Osteocyte (in vitro differentiated cells): ENCODE measurements at regions not wholly inside any gene's neighbourhood (a gene's known extent, or its start where the extent isn't known, plus 50 kb on each side); places are given as distances from the start of the nearest gene placed in this dataset.
A peak's percentile ranks its signal among the peaks of the same experiment; 100 is the strongest.

Source experiments
- DNase-seq: peaks from one replicate; pipeline ENCODE4 v3.0.0; 2021; ENCODE audit warnings: mixed read lengths; ENCODE audit not compliant: unreplicated experiment; ENCODE audit errors: extremely low spot score
- H3K27ac Mint-ChIP-seq: one replicate; pipeline ENCODE4 v1.8.0; 2021; ENCODE audit warnings: mild to moderate bottlenecking, mixed read lengths; ENCODE audit not compliant: unreplicated experiment
- H3K27me3 Mint-ChIP-seq: one replicate; pipeline ENCODE4 v1.8.0; 2021; ENCODE audit warnings: mixed read lengths; ENCODE audit not compliant: unreplicated experiment
- H3K36me3 Mint-ChIP-seq: one replicate; pipeline ENCODE4 v1.8.0; 2021; ENCODE audit warnings: mixed read lengths; ENCODE audit not compliant: unreplicated experiment
- H3K4me1 Mint-ChIP-seq: one replicate; pipeline ENCODE4 v1.8.0; 2021; ENCODE audit warnings: mixed read lengths; ENCODE audit not compliant: unreplicated experiment
- H3K4me3 Mint-ChIP-seq: one replicate; pipeline ENCODE4 v1.8.0; 2021; ENCODE audit warnings: mild to moderate bottlenecking, moderate library complexity, mixed read lengths; ENCODE audit not compliant: unreplicated experiment
- H3K9me3 Mint-ChIP-seq: one replicate; pipeline ENCODE4 v1.8.0; 2021; ENCODE audit warnings: mixed read lengths; ENCODE audit not compliant: unreplicated experiment
- CTCF ChIP-seq: fragments of 200-600 bp; sonication (generic); IDR thresholded peaks from 2 replicates; pipeline ENCODE4 v1.5.0; 2021; ENCODE audit warnings: antibody characterized with exemption, mild to moderate bottlenecking, moderate library complexity

- peaks cover 6% of the 10 kb centered on the region for H3K9me3 Mint-ChIP-seq
- no peak for TF ChIP-seq CTCF
- peak overlapping the region; percentile 74 for H3K27ac Mint-ChIP-seq
- DNase-seq = no peak
- H3K4me3 Mint-ChIP-seq = no peak overlapping the region
- H3K4me1 Mint-ChIP-seq = peaks cover 49% of the 10 kb centered on the region
- H3K27me3 Mint-ChIP-seq = no peaks in the 10 kb centered on the region
- peaks cover 2% of the 10 kb centered on the region for H3K36me3 Mint-ChIP-seq
Observed at GRCh38 chr7:113812591-113813255, 106.1 kb downstream of the PPP1R3A start.

GRCh38 chr7:113810080-113810744, 108.6 kb downstream of the PPP1R3A start:
- TF ChIP-seq CTCF = no peak
- no peak for DNase-seq
- H3K4me1 Mint-ChIP-seq = peaks cover 67% of the 10 kb centered on the region
- no peak overlapping the region for H3K4me3 Mint-ChIP-seq
- H3K27me3 Mint-ChIP-seq = no peaks in the 10 kb centered on the region
- peaks cover under 1% of the 10 kb centered on the region for H3K9me3 Mint-ChIP-seq
- peak overlapping the region; percentile 73 for H3K27ac Mint-ChIP-seq
- no peaks in the 10 kb centered on the region for H3K36me3 Mint-ChIP-seq

GRCh38 chr7:113809581-113809980, 109.2 kb downstream of the PPP1R3A start:
- Mint-ChIP-seq H3K4me1 (peaks cover 73% of the 10 kb centered on the region), H3K36me3 (no peaks in the 10 kb centered on the region), H3K27ac (peak overlapping the region; percentile 73), H3K27me3 (no peaks in the 10 kb centered on the region), H3K4me3 (no peak overlapping the region), H3K9me3 (no peaks in the 10 kb centered on the region)
- TF ChIP-seq CTCF = no peak
- no peak for DNase-seq

GRCh38 chr7:113806633-113807327, 112.0 kb downstream of the PPP1R3A start:
- H3K36me3 Mint-ChIP-seq = peaks cover 2% of the 10 kb centered on the region
- peaks cover 60% of the 10 kb centered on the region for H3K4me1 Mint-ChIP-seq
- H3K4me3 Mint-ChIP-seq = no peak overlapping the region
- no peaks in the 10 kb centered on the region for H3K27me3 Mint-ChIP-seq
- H3K9me3 Mint-ChIP-seq = peaks cover 5% of the 10 kb centered on the region
- DNase-seq = no peak
- no peak overlapping the region for H3K27ac Mint-ChIP-seq
- TF ChIP-seq CTCF = no peak

- peaks cover 65% of the 10 kb centered on the region for H3K4me1 Mint-ChIP-seq
- no peaks in the 10 kb centered on the region for H3K27me3 Mint-ChIP-seq
- no peak overlapping the region for H3K4me3 Mint-ChIP-seq
- DNase-seq = no peak
- TF ChIP-seq CTCF = no peak
- peak overlapping the region; percentile 50 for H3K27ac Mint-ChIP-seq
- H3K9me3 Mint-ChIP-seq = peaks cover 5% of the 10 kb centered on the region
- H3K36me3 Mint-ChIP-seq = peaks cover 2% of the 10 kb centered on the region
Observed at GRCh38 chr7:113805976-113806375, 112.8 kb downstream of the PPP1R3A start.
